ENCODE measurements at regions not wholly inside any gene's neighbourhood (a gene's known extent, or its start where the extent isn't known, plus 50 kb on each side); places are given as distances from the start of the nearest gene placed in this dataset.

- H3K27ac ChIP-seq (ENCODE audit: insufficient read depth, low read depth, low read length), result no peak overlapping the region
- no peak overlapping the region for H3K9ac ChIP-seq (replicated peaks; ENCODE audit: extremely low read depth, insufficient read depth, low read length)
- BruUV-seq (replicated peaks), result no TSS peak
- H3K79me2 ChIP-seq (ENCODE audit: control insufficient read depth, insufficient read depth, low read length), result no peaks in the 10 kb centered on the region
- no peak for DNase-seq (ENCODE audit: low read depth, low spot score)
- H3K36me3 ChIP-seq (ENCODE audit: control insufficient read depth in 2 of 2, extremely low read depth in 1 of 2, insufficient read depth in 2 of 2, low read length in 2 of 2), result no peaks in the 10 kb centered on the region
- H3K27me3 ChIP-seq (ENCODE audit: control insufficient read depth in 2 of 2, insufficient read depth in 2 of 2, low read length in 2 of 2), result no peaks in the 10 kb centered on the region
- intact Hi-C loops (cut with micrococcal nuclease), result no loop called here
- ChIA-PET CTCF (interaction anchor here (1.0 to 1.3 kb wide), 2 partner anchors 10 to 15 kb away, joined by 3 to 4 read pairs; no protein-coding TSS in a partner anchor), POLR2A (no interaction called here)
- no peaks in the 10 kb centered on the region for H3K9me1 ChIP-seq (replicated peaks; ENCODE audit: control insufficient read depth, extremely low read depth, insufficient read depth, low read length)
- peaks cover 3% of the 10 kb centered on the region for H3K4me1 ChIP-seq (ENCODE audit: control insufficient read depth, extremely low read depth, insufficient read depth, low read length)
- H4K20me1 ChIP-seq (replicated peaks; ENCODE audit: control insufficient read depth, extremely low read depth, insufficient read depth, low read length), result no peaks in the 10 kb centered on the region
- dilution Hi-C loops (cut with MboI; ENCODE audit: extremely low pct_ligation_motif_present, low sequenced_read_pairs), result no loop called here
- no peak overlapping the region for H2AFZ ChIP-seq (ENCODE audit: low read depth, low read length)
- H3K4me3 ChIP-seq (replicated peaks in 1 of 3; ENCODE audit: insufficient read depth in 1 of 3, low read depth in 1 of 3, low read length in 3 of 3), result no peak overlapping the region
- H3K4me2 ChIP-seq (ENCODE audit: insufficient read depth, low read length), result no peak overlapping the region
- TF ChIP-seq, protein P1, sequence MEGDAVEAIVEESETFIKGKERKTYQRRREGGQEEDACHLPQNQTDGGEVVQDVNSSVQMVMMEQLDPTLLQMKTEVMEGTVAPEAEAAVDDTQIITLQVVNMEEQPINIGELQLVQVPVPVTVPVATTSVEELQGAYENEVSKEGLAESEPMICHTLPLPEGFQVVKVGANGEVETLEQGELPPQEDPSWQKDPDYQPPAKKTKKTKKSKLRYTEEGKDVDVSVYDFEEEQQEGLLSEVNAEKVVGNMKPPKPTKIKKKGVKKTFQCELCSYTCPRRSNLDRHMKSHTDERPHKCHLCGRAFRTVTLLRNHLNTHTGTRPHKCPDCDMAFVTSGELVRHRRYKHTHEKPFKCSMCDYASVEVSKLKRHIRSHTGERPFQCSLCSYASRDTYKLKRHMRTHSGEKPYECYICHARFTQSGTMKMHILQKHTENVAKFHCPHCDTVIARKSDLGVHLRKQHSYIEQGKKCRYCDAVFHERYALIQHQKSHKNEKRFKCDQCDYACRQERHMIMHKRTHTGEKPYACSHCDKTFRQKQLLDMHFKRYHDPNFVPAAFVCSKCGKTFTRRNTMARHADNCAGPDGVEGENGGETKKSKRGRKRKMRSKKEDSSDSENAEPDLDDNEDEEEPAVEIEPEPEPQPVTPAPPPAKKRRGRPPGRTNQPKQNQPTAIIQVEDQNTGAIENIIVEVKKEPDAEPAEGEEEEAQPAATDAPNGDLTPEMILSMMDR (IDR thresholded peaks at IDR 0.05; ENCODE audit: extremely low read depth in 1 of 2, insufficient read depth in 1 of 2, low read depth in 1 of 2, low read length in 2 of 2), result no peak
- TF ChIP-seq MYC (IDR thresholded peaks at IDR 0.05; ENCODE audit: low read depth, low read length) (no peak), POLR2AphosphoS5 (IDR thresholded peaks at IDR 0.05; ENCODE audit: insufficient read depth, low read depth, low read length) (no peak), EZH2 (IDR thresholded peaks at IDR 0.05; ENCODE audit: borderline replicate concordance, low read depth, low read length, severe bottlenecking) (no peak), FOS (IDR thresholded peaks at IDR 0.05; ENCODE audit: borderline replicate concordance, insufficient read depth, low read length) (no peak), POLR2A (IDR thresholded peaks at IDR 0.05; ENCODE audit: low read depth, low read length) (no peak)
- TF ChIP-seq, protein P2, sequence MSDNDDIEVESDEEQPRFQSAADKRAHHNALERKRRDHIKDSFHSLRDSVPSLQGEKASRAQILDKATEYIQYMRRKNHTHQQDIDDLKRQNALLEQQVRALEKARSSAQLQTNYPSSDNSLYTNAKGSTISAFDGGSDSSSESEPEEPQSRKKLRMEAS (IDR thresholded peaks at IDR 0.05; ENCODE audit: insufficient read depth, insufficient read length), result no peak
- no peaks in the 10 kb centered on the region for H3K9me3 ChIP-seq (replicated peaks; ENCODE audit: control insufficient read depth, insufficient read depth, low read length)
- no peak for FAIRE-seq
Measured at GRCh38 chr1:194040496-194040895, 854.1 kb upstream of the B3GALT2 start.
